LNCAP (cell line): ENCODE measurements at regions not wholly inside any gene's neighbourhood (a gene's known extent, or its start where the extent isn't known, plus 50 kb on each side); places are given as distances from the start of the nearest gene placed in this dataset.
A peak's percentile ranks its signal among the peaks of the same experiment; 100 is the strongest.

Source experiments
- TF ChIP-seq, protein P1 (sequence below): fragments of 450-650 bp; IDR thresholded peaks from 2 replicates; pipeline ENCODE4 v1.5.1; 2017; ENCODE audit warnings: mild to moderate bottlenecking

- TF ChIP-seq, protein P1, sequence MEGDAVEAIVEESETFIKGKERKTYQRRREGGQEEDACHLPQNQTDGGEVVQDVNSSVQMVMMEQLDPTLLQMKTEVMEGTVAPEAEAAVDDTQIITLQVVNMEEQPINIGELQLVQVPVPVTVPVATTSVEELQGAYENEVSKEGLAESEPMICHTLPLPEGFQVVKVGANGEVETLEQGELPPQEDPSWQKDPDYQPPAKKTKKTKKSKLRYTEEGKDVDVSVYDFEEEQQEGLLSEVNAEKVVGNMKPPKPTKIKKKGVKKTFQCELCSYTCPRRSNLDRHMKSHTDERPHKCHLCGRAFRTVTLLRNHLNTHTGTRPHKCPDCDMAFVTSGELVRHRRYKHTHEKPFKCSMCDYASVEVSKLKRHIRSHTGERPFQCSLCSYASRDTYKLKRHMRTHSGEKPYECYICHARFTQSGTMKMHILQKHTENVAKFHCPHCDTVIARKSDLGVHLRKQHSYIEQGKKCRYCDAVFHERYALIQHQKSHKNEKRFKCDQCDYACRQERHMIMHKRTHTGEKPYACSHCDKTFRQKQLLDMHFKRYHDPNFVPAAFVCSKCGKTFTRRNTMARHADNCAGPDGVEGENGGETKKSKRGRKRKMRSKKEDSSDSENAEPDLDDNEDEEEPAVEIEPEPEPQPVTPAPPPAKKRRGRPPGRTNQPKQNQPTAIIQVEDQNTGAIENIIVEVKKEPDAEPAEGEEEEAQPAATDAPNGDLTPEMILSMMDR = no peak
Observed at GRCh38 chr18:66752733-66753132, 148.8 kb upstream of the CDH19 start.

DNA sequence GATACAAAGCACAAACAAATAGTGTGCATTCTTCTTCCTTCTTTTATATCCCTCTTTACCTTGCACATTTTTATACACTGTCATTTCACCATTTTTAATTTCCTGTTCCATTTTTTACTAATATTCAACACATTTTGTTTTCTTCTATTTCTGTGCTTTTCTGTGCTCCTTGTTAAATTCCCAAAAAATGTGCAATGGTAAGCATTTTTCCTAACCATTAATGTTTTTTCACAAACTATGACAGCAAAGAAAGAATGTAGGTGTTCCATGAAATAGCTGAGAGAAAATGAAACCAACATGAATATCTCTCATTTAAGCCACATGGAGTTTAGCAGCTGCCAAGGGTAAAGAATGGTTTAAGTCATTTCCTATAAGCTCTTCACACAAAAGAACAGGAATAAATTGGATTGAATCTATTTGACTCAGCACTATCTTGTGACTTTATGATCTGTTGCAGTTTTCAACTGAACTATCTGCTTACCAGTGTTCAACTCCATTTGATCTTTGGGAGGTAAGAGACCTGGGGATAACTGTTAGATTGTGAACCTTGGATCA is 145.7 kb upstream of the CDH19 start:
- TF ChIP-seq, protein P1 = no peak

- TF ChIP-seq, protein P1 = peak; percentile 45
Observed at GRCh38 chr18:66749030-66749429, 145.1 kb upstream of the CDH19 start.

DNA sequence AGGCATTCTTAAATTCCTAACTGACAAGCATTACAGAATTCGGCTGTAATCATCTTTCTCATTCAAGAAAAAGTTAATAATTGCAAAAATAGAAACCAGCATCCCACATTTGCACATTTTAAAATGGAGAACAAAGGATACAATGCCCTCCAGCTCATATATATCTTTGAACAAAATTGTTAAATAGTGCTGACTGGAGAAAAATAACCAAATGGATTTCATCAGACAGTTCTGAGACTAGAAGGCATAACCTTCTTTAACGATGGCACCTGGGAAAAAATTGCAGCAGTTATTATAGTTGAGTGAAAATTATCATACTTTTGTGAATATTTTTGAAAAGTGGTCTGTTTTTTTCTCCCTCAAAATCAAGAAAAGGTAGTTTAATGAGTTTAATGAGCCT is 138.9 kb upstream of the CDH19 start:
- TF ChIP-seq, protein P1 = no peak

DNA sequence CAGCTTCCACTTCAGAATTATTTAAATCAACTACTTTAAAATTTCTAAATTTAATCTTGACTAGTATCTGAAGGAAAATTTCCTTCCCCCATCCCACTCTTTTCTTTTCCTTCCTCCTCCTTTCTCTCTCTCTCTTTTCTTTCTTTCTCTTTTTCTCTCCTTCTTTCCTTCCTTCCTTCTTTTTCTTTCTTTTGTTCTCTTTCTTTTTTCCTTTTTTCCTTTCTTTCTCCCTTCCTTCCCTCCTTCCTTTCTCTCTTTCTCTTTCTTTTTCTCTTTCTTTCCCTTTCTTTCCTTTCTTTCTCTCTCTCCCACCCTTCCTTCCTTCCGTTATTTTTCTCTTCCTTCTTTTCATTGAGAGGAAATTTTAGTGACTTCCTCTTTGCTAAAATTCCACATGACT is 132.0 kb upstream of the CDH19 start:
- TF ChIP-seq, protein P1 = no peak

GRCh38 chr18:66734451-66734850 is 130.6 kb upstream of the CDH19 start:
- TF ChIP-seq, protein P1 = no peak

- TF ChIP-seq, protein P1 = no peak
Observed at GRCh38 chr18:66731890-66732289, 128.0 kb upstream of the CDH19 start.
